ENCODE measurements at regions not wholly inside any gene's neighbourhood (a gene's known extent, or its start where the extent isn't known, plus 50 kb on each side); places are given as distances from the start of the nearest gene placed in this dataset.

DNA sequence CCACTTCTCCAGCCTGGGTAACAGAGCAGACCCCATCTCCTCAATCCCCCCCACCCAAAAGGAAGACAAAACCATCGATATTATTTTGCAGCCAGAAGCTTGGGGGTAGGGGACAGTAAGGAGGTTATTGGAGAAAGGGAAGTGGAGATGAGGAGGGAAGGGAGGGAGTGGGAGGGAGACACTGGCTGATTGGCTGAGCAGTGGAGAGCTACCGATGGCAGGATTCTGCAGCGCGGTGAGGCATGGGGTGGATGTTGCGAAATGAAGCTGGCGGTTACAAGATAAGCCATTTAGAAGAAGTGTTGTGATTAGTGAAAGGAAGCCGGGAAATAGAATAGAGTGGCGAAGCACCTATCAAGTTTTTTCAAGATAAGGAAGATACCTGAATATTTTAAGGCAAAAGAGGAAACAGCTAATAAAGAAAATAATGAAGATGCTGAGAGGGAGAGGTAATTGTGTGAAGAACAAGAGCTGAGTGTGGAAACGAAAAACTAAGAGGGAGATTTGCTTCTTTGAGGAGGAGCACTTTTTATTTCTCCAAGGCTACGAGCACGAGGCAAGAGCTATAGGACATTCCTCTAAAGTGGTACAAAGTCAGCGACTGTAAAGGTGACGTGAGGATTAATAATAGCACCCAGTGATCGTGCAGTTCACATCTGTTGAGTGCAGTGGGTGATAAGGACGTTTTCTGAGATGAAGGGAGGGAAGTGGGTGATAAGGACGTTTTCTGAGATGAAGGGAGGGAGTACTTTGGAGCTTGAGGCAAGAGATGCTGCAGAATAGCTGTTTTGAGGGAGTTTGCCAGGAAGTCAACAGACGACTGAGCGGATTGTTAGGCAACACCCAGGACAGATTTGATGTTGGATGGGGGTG is 103.2 kb upstream of the KIF26B start (continued):
- no peak for TF ChIP-seq FOS (IDR thresholded peaks at IDR 0.05; ENCODE audit: extremely low read depth, insufficient read length)
- TF ChIP-seq ZNF449 (CRISPR knock-in tag; IDR thresholded peaks at IDR 0.05), result 0 out of 2 replicates have a peak, but pooled peaks have one; percentile 18
- no peak for TF ChIP-seq POLR3A (IDR thresholded peaks at IDR 0.05; ENCODE audit: borderline replicate concordance, extremely low read depth, insufficient read depth, insufficient read length)
- TF ChIP-seq DLX4 (CRISPR knock-in tag; IDR thresholded peaks at IDR 0.05), result no peak
- 0 out of 2 replicates have a peak, but pooled peaks have one; percentile 46 for TF ChIP-seq KLF1 (tag; IDR thresholded peaks at IDR 0.05)
- no peak for TF ChIP-seq ASH1L (IDR thresholded peaks at IDR 0.05; ENCODE audit: borderline replicate concordance, low read depth, partially characterized antibody)
- peak; percentile 77 for TF ChIP-seq ADNP (tag; IDR thresholded peaks at IDR 0.05)
- peak; percentile 84 for TF ChIP-seq ZBTB26 (CRISPR knock-in tag; IDR thresholded peaks at IDR 0.05)
- peak; percentile 94 for TF ChIP-seq CBFA2T3 (IDR thresholded peaks at IDR 0.05)
- no peak for TF ChIP-seq ZNF830 (CRISPR knock-in tag; IDR thresholded peaks at IDR 0.05)
- TF ChIP-seq ZNF316 (IDR thresholded peaks at IDR 0.05), result peak; percentile 44
- no peak for TF ChIP-seq ZNF398 (CRISPR knock-in tag; IDR thresholded peaks at IDR 0.05)
- TF ChIP-seq JUNB (CRISPR knock-in tag; conservative IDR thresholded peaks at IDR 0.05), result no peak
- TF ChIP-seq, protein P1, sequence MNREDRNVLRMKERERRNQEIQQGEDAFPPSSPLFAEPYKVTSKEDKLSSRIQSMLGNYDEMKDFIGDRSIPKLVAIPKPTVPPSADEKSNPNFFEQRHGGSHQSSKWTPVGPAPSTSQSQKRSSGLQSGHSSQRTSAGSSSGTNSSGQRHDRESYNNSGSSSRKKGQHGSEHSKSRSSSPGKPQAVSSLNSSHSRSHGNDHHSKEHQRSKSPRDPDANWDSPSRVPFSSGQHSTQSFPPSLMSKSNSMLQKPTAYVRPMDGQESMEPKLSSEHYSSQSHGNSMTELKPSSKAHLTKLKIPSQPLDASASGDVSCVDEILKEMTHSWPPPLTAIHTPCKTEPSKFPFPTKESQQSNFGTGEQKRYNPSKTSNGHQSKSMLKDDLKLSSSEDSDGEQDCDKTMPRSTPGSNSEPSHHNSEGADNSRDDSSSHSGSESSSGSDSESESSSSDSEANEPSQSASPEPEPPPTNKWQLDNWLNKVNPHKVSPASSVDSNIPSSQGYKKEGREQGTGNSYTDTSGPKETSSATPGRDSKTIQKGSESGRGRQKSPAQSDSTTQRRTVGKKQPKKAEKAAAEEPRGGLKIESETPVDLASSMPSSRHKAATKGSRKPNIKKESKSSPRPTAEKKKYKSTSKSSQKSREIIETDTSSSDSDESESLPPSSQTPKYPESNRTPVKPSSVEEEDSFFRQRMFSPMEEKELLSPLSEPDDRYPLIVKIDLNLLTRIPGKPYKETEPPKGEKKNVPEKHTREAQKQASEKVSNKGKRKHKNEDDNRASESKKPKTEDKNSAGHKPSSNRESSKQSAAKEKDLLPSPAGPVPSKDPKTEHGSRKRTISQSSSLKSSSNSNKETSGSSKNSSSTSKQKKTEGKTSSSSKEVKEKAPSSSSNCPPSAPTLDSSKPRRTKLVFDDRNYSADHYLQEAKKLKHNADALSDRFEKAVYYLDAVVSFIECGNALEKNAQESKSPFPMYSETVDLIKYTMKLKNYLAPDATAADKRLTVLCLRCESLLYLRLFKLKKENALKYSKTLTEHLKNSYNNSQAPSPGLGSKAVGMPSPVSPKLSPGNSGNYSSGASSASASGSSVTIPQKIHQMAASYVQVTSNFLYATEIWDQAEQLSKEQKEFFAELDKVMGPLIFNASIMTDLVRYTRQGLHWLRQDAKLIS (CRISPR knock-in tag; IDR thresholded peaks at IDR 0.05), result no peak
- no peak for TF ChIP-seq STAG1 (CRISPR knock-in tag; IDR thresholded peaks at IDR 0.05; ENCODE audit: borderline replicate concordance)
- no peak for TF ChIP-seq ZNF354B (CRISPR knock-in tag; IDR thresholded peaks at IDR 0.05)
- peak; percentile 96 for TF ChIP-seq ARID1B (IDR thresholded peaks at IDR 0.05)
- peak; percentile 35 to 59; a peak in 2 of 4 replicates for TF ChIP-seq FOXK2 (conservative IDR thresholded peaks at IDR 0.05 in 1 of 2, IDR thresholded peaks at IDR 0.05 in 1 of 2; ENCODE audit: low read depth in 2 of 2)
- TF ChIP-seq ZNF695 (CRISPR knock-in tag; IDR thresholded peaks at IDR 0.05), result no peak

Measured in K562 (cell line).